Mucosa of gallbladder (tissue), 1 donor: ENCODE measurements at regions not wholly inside any gene's neighbourhood (a gene's known extent, or its start where the extent isn't known, plus 50 kb on each side); places are given as distances from the start of the nearest gene placed in this dataset.
"Not testable (repeated sequence)": the region's sequence is repeated elsewhere in the genome, so short reads cannot be mapped to it uniquely, and the experiment has no call there.

Experiments used
- DNase-seq: peaks from one replicate; pipeline ENCODE4 v3.0.0-alpha.2; 2020; ENCODE audit warnings: low spot score
- donor health status: DM: no; HTN: no; CAD: no.

DNA sequence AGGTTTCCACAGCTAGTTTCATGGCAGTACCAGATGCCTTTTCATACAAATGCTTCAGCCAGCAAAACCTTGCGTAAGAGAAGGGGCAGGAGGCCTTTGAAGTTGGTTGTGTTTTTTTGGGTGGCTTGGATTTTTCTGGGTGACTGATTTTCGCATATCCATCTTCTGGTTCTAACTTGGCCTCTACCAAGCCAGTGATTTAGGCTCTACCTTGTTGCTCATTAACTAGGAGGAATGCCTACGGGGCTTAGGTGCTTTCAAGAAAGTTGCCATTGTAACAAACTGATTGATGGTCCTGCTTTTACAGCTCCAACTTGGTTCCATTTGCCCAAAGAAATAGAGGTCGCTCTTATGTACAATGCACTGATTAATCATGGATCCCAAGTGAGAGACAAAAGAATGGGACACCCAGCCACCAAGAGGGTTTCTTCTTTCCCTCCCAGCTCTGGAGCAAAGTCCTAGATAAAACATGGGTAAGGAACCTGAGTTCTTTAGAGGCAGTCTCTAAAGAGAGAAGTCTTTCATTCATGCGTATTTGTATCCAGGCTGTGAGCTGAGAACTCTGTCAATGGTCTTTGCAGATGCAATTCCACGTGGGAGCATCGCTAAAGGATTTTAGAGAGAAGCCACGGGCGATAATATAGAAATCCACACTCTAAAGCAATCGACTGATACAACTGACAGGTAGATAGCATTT lies 92.1 kb upstream of the FGFR2 start:
- no peak for DNase-seq

- no peak for DNase-seq
Measured at GRCh38 chr10:121687095-121687813, 89.0 kb upstream of the FGFR2 start.

DNA sequence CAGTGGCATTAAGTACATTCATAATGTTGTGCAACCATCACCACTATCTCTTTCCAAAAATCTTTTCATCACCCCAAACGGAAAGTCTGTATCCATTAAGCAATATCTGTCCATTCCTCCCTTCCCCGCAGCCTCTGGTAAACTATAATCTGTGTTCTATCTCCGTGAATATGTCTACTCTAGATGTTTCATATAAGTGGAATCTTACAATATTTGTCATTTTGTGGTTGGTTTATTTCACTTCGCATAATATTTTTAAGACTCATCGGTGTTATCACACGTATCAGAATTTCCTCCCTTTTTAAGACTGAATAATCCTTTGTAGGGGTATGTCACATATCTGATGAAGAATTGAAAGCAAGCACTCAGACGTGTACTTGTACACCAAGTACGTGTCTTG lies 86.0 kb upstream of the FGFR2 start:
- no peak for DNase-seq

DNA sequence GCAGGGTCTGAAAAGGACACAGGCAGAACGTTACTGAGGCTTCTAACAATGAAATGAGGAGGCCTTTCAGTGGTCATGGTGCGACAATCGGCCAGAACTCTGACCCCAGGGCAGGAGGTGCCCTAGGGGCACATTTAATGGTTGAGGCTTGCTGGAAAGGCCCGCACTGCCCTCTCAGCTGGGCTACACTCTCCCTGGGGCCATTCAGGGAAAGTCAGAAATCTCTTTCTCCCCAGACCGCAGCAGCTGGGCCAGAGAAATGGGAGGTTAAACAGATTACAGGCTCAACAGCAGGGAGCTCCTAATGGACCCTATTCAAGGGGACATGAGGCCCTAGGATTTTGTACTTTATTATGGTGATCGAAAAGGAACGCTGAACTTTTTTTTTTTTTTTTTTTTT lies 85.6 kb upstream of the FGFR2 start:
- DNase-seq = no peak

- DNase-seq = no peak
Measured at GRCh38 chr10:121683366-121683765, 85.1 kb upstream of the FGFR2 start.

GRCh38 chr10:121681997-121682687 lies 83.9 kb upstream of the FGFR2 start:
- DNase-seq = no peak

GRCh38 chr10:121680879-121681655 lies 82.8 kb upstream of the FGFR2 start:
- DNase-seq = no peak

DNA sequence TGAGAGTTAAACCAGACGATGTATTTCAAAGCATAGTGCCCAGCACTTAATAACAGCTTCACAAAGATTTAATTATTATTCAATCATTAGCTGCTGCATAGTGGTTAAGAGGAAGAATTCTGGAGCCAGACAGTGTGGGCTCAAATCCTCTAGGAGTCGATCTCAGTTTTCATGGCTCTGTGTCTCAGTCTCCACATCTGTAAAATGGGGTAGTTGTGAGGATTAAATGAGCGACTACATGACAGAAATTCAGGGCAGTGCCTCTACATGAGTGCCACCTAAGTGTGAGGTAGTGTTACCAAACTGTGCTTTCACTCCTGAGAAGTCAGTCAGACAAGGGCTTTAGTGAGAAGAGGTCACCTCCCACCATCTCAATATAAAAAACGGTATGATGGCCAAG lies 81.7 kb upstream of the FGFR2 start:
- no peak for DNase-seq

DNA sequence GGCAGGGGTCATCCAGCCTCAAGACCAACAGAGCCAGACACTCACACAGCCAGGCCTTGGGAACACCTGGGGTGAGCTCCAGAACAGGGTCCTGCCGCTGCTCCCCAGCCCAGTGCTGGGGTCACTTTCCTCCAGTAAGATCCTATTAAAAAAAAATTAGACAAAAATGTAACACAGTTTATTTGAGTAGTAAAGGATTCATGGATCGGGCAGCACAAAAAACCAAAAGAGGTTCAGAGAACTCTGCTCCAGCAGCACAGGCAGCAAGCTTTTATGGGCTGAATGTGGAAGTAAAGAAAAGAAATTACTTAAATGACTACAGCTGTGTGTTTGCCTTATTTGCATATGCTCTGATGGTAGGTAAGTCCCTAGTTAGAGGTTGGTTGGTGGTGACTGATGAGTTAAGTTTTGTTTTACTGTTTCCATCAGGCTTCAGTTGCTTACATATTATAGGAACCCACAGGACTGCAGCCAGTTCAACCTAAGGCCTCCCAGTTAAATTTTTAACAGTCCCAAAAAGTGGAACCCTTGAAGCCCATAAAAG lies 80.5 kb upstream of the FGFR2 start:
- DNase-seq = no peak

- DNase-seq = no peak
Measured at GRCh38 chr10:121677880-121678279, 79.6 kb upstream of the FGFR2 start.

DNA sequence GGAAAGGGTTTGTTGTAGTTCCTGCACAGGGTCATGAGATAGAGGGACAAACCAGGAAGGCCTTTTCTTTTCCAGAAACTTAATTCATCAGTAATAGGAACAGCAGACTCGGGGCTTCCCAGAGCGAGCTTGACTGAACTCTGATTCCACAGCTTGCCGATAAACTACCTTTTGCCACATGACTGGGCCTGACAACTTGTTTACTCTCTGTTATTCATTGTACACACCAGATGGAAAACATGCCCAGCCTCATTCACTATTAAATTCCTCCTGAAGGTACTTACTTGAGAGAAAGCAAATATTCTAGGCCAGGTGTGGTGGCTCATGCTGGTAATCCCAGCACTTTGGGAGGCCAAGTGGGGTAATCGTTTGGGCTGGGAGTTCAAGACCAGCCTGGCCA lies 77.1 kb upstream of the FGFR2 start:
- no peak for DNase-seq

DNA sequence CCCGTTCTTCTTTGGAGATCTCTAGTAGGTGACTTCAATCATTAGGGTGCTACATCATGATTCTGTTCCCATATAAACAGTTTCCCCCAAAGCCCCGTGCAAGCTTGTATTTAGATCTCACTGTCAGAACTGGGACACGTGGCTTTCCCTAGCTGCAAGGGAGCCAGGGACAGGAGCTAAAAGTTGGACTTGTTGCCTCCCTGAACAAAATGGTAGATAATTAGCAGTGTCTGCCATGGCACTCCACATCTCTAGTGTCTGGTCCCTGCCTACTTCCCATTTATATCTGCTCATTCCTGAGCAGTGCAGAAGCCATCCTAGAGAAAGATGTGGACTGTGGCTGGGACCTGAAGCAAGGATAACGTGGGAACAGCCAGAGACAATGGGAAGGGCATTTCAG lies 76.6 kb upstream of the FGFR2 start:
- no peak for DNase-seq

- no peak for DNase-seq
Measured at GRCh38 chr10:121672733-121673132, 74.5 kb upstream of the FGFR2 start.

GRCh38 chr10:121669840-121670239 lies 71.6 kb upstream of the FGFR2 start:
- not testable (repeated sequence) for DNase-seq

- DNase-seq = no peak
Measured at GRCh38 chr10:121669028-121669374, 70.8 kb upstream of the FGFR2 start.

DNA sequence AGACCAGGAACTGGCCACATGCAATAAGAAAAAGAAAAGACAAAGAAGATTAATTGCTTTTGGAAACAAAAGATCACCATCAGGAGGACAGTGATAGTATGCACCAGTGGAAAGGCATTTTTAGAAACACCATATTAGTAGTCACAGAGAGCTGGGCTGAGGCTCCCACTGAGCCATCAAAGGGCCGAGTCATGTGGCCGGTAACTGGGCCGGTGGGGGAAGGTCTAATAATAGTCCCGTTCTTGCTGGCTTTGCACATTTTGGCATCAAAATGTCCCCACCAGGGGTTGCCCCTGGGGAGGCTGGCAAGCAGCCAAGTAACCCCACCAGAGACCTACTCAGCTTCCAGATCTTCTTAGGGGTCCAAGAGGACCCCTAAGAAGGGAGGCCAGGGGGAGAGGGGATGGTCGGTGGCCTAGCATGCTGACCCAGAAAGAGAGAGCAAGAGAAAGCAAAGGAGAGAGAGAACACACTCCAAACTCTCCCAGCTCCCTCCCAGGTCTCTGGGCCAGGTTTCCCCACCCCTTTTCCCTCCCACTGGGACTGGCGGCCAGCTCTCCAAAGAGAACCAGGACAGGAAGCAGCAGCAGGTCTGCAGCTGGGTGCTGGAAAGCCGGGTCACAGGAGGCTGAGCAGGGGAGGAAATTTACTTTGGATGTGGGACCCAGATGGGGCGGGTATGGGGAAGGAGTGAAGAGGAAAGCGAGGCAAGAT lies 70.2 kb upstream of the FGFR2 start:
- DNase-seq = peak; percentile 65

- DNase-seq = no peak
Measured at GRCh38 chr10:121667948-121668313, 69.7 kb upstream of the FGFR2 start.

- no peak for DNase-seq
Measured at GRCh38 chr10:121665809-121666208, 67.6 kb upstream of the FGFR2 start.

DNA sequence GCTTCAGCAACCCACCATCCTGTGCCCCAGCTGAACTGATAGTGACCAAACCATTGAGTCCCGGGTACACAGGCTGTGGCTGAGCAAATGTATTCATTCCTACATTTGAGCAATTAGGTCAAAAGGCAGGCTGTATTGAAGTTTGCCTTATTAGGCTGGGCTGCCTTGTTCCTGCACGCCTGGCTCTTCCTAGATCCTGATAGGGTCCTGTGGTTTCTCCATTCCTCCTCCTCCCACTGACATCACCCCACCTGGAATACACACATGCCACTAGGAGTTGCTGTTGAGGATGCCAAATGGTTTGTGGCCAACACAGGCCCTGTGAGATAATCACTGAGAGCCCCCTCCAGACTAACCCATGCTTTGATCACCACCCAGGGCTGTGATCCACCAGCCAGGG lies 66.4 kb upstream of the FGFR2 start:
- DNase-seq = no peak

DNA sequence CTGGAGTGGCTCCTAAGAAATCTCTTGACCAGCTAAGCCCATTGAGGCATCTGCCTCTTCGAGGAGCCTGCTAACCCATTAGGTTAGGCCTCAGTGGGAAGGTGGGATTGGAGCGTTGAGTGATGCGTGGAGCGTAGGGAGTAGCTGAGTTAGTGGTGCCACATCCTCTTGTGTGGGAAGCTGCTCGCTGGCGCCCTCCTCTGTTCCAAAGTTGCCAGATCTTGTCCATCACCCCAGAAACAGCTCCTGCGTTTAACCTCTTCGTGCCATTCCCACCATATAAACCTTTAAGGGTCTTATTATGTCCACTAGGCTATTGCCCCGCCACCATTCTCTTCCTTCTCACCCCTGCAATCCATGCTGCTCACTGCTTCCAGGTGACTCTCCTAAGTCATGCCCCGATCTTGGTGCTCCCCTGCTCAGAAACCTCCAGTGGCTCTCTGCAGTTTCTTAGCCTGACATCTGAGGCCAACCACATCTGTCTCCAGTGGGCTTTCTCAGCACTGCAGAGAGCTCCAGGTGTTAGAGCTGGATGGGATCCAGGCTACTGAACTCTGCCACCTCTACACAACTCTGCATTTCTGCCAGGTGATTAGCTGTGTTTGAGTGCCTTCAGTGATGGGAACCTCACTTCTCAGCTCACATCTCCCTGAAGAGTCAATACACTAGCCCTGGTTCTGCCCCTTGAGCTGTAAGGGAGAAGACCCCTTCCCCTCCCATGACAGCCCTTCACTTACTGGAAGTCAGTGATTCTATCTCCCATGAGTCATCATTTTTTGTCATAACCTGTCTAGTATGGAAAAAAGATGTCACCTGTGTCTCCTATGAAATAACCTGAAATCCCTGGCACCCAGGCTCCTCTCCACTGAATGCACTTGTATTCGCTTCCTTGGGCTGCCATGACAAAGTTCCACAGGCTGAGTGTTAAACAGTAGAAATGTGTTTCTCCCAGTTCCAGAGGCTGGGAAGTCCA lies 65.0 kb upstream of the FGFR2 start:
- DNase-seq = no peak
